HG03064 (cell line): ENCODE measurements at regions not wholly inside any gene's neighbourhood (a gene's known extent, or its start where the extent isn't known, plus 50 kb on each side); places are given as distances from the start of the nearest gene placed in this dataset.

Experiments
- ATAC-seq: cut with Tn5 transposase; IDR thresholded peaks from one replicate; pipeline ENCODE4 v1.9.1; 2021; ENCODE audit warnings: low read depth; ENCODE audit not compliant: unreplicated experiment

GRCh38 chr18:73924836-73925235 is 222.8 kb downstream of the FBXO15 start:
- no peak for ATAC-seq

- no peak for ATAC-seq
These were observed 223.3 kb downstream of the FBXO15 start for GRCh38 chr18:73924307-73924706.

GRCh38 chr18:73923866-73924265 is 223.8 kb downstream of the FBXO15 start:
- no peak for ATAC-seq

GRCh38 chr18:73920033-73920432 is 227.6 kb downstream of the FBXO15 start:
- no peak for ATAC-seq

- no peak for ATAC-seq
These were observed 228.8 kb downstream of the FBXO15 start for GRCh38 chr18:73918816-73919215.

- ATAC-seq = no peak
These were observed 230.6 kb downstream of the FBXO15 start for GRCh38 chr18:73917046-73917445.

GRCh38 chr18:73913505-73913904 is 234.1 kb downstream of the FBXO15 start:
- ATAC-seq = no peak

GRCh38 chr18:73908323-73908722 is 239.3 kb downstream of the FBXO15 start:
- ATAC-seq = no peak

- ATAC-seq = no peak
These were observed 246.1 kb downstream of the FBXO15 start for GRCh38 chr18:73901566-73901965.

- no peak for ATAC-seq
These were observed 246.5 kb downstream of the FBXO15 start for GRCh38 chr18:73901151-73901550.

- no peak for ATAC-seq
These were observed 247.4 kb downstream of the FBXO15 start for GRCh38 chr18:73900106-73900835.

- ATAC-seq = no peak
These were observed 250.1 kb downstream of the FBXO15 start for GRCh38 chr18:73897517-73897916.

GRCh38 chr18:73896685-73897084 is 250.9 kb downstream of the FBXO15 start:
- no peak for ATAC-seq

- no peak for ATAC-seq
These were observed 251.9 kb downstream of the FBXO15 start for GRCh38 chr18:73895701-73896100.

- no peak for ATAC-seq
These were observed 253.8 kb downstream of the FBXO15 start for GRCh38 chr18:73893880-73894279.

GRCh38 chr18:73891572-73892421 is 255.8 kb downstream of the FBXO15 start:
- no peak for ATAC-seq

- no peak for ATAC-seq
These were observed 259.1 kb downstream of the FBXO15 start for GRCh38 chr18:73888565-73888964.

GRCh38 chr18:73887801-73888200 is 259.8 kb downstream of the FBXO15 start:
- ATAC-seq = no peak

- no peak for ATAC-seq
These were observed 262.8 kb downstream of the FBXO15 start for GRCh38 chr18:73884868-73885267.

- ATAC-seq = no peak
These were observed 266.2 kb downstream of the FBXO15 start for GRCh38 chr18:73881396-73881917.

- ATAC-seq = no peak
These were observed 267.2 kb downstream of the FBXO15 start for GRCh38 chr18:73880387-73880786.

- ATAC-seq = no peak
These were observed 267.9 kb downstream of the FBXO15 start for GRCh38 chr18:73879766-73880165.
